Liver (tissue), 8 donors: ENCODE measurements at regions not wholly inside any gene's neighbourhood (a gene's known extent, or its start where the extent isn't known, plus 50 kb on each side); places are given as distances from the start of the nearest gene placed in this dataset.

Experiments
- DNase-seq: peaks from one replicate; pipeline ENCODE4 v3.0.0-alpha.2; 2017; ENCODE audit warnings: low spot score
- H3K27ac ChIP-seq, 2 donors: one replicate each; pipeline ENCODE4 v1.7.0; 2013; ENCODE audit warnings: inconsistent platforms in 2 of 2, low read length in 2 of 2, control low read depth in 1 of 2, low read depth in 1 of 2, mild to moderate bottlenecking in 1 of 2
- H3K27me3 ChIP-seq, 4 donors: one replicate each; pipeline versions ENCODE4 v1.6.1 to v1.7.0; 2013; ENCODE audit warnings: low read length in 3 of 4, inconsistent platforms in 1 of 4, mild to moderate bottlenecking in 1 of 4, moderate library complexity in 1 of 4; ENCODE audit not compliant: control insufficient read depth in 4 of 4, insufficient read depth in 4 of 4
- H3K36me3 ChIP-seq, 4 donors: one replicate each; pipeline versions ENCODE4 v1.6.1 to v1.7.0; 2013; ENCODE audit warnings: low read length in 3 of 4, mild to moderate bottlenecking in 3 of 4, low read depth in 1 of 4, moderate library complexity in 1 of 4; ENCODE audit not compliant: control insufficient read depth in 4 of 4, insufficient read depth in 3 of 4
- H3K4me1 ChIP-seq, 4 donors: one replicate each; pipeline versions ENCODE4 v1.6.1 to v1.7.0; 2013; ENCODE audit warnings: low read length in 3 of 4, mild to moderate bottlenecking in 3 of 4, moderate library complexity in 1 of 4; ENCODE audit not compliant: control insufficient read depth in 4 of 4, insufficient read depth in 4 of 4
- H3K4me3 ChIP-seq, 3 donors: one replicate each; pipeline versions ENCODE4 v1.6.1 to v1.7.0; 2013; ENCODE audit warnings: low read length in 3 of 3, control low read depth in 1 of 3, low read depth in 1 of 3, mild to moderate bottlenecking in 1 of 3
- H3K9ac ChIP-seq, 2 donors: one replicate each; pipeline ENCODE4 v1.7.0; 2013; ENCODE audit warnings: low read length in 2 of 2, mild to moderate bottlenecking in 2 of 2, moderate library complexity in 2 of 2, control low read depth in 1 of 2, low read depth in 1 of 2
- H3K9me3 ChIP-seq, 4 donors: one replicate each; pipeline versions ENCODE4 v1.6.1 to v1.7.0; 2013; ENCODE audit warnings: low read length in 3 of 4; ENCODE audit not compliant: control insufficient read depth in 4 of 4
- ATF3 ChIP-seq: IDR thresholded peaks from 2 replicates; pipeline ENCODE4 v1.6.1; 2016; ENCODE audit warnings: antibody characterized with exemption
- CTCF ChIP-seq: fragments of 150-350 bp; IDR thresholded peaks from 2 replicates; pipeline ENCODE4 v1.5.1; 2017; ENCODE audit warnings: improper control_type of control experiment, low read depth, low read length; ENCODE audit not compliant: missing input control
- EGR1 ChIP-seq, 2 donors: IDR thresholded peaks; 2 replicates each; pipeline ENCODE4 v1.6.1; 2016 to 2018; ENCODE audit warnings: antibody characterized with exemption in 2 of 2, low read depth in 2 of 2
- FOXA1 ChIP-seq: IDR thresholded peaks from 2 replicates; pipeline ENCODE4 v1.6.1; 2016; ENCODE audit warnings: antibody characterized with exemption
- FOXA2 ChIP-seq: IDR thresholded peaks from 2 replicates; pipeline ENCODE4 v1.6.1; 2016; ENCODE audit warnings: antibody characterized with exemption
- GABPA ChIP-seq, 2 donors: IDR thresholded peaks in 1 of 2; conservative IDR thresholded peaks in 1 of 2; 2 replicates each; pipeline ENCODE4 v1.6.1; 2016; ENCODE audit warnings: antibody characterized with exemption in 2 of 2, mild to moderate bottlenecking in 1 of 2, moderate library complexity in 1 of 2
- HNF4A ChIP-seq, 2 donors: conservative IDR thresholded peaks; 2 replicates each; pipeline ENCODE4 v1.6.1; 2016; ENCODE audit warnings: antibody characterized with exemption in 2 of 2, mild to moderate bottlenecking in 2 of 2
- HNF4G ChIP-seq: IDR thresholded peaks from 2 replicates; pipeline ENCODE4 v1.6.1; 2016; ENCODE audit warnings: antibody characterized with exemption
- JUND ChIP-seq, 2 donors: IDR thresholded peaks; 2 replicates each; pipeline ENCODE4 v1.6.1; 2016; ENCODE audit warnings: antibody characterized with exemption in 2 of 2
- NR2F2 ChIP-seq: IDR thresholded peaks from 2 replicates; pipeline ENCODE4 v1.6.1; 2016; ENCODE audit warnings: antibody characterized with exemption
- RAD21 ChIP-seq, 2 donors: IDR thresholded peaks; 2 replicates each; pipeline ENCODE4 v1.6.1; 2016; ENCODE audit warnings: antibody characterized with exemption in 2 of 2, mild to moderate bottlenecking in 2 of 2
- RXRA ChIP-seq, 2 donors: IDR thresholded peaks; 2 replicates each; pipeline ENCODE4 v1.6.1; 2017 to 2018; ENCODE audit warnings: antibody characterized with exemption in 2 of 2, mild to moderate bottlenecking in 1 of 2
- SP1 ChIP-seq: IDR thresholded peaks from 2 replicates; pipeline ENCODE4 v1.6.1; 2018; ENCODE audit warnings: antibody characterized with exemption, mild to moderate bottlenecking
- TAF1 ChIP-seq: conservative IDR thresholded peaks from 2 replicates; pipeline ENCODE4 v1.6.1; 2016; ENCODE audit warnings: antibody characterized with exemption, mild to moderate bottlenecking
- YY1 ChIP-seq: IDR thresholded peaks from 2 replicates; pipeline ENCODE4 v1.6.1; 2016; ENCODE audit warnings: antibody characterized with exemption, mild to moderate bottlenecking
- WGBS: extraction: QIAGEN DNeasy Blood & Tissue Kit; methylation state at CpG from one replicate; pipeline ENCODE4 v1.1.7; 2013; 5-methylcytosine and 5-hydroxymethylcytosine counted together
- TF ChIP-seq, protein P1 (sequence below): IDR thresholded peaks from 2 replicates; pipeline ENCODE4 v1.6.1; 2016; ENCODE audit warnings: antibody characterized with exemption, mild to moderate bottlenecking
- TF ChIP-seq, protein P2 (sequence below): IDR thresholded peaks from 2 replicates; pipeline ENCODE4 v1.6.1; 2016; ENCODE audit warnings: antibody characterized with exemption
- TF ChIP-seq, protein P3 (sequence below): IDR thresholded peaks from 2 replicates; pipeline ENCODE4 v1.6.1; 2016; ENCODE audit warnings: antibody characterized with exemption
- donor health status: healthy.
- donor health status: healthy.
- donor health status: healthy.
- donor health status: healthy.
- donor health status: healthy.

DNA sequence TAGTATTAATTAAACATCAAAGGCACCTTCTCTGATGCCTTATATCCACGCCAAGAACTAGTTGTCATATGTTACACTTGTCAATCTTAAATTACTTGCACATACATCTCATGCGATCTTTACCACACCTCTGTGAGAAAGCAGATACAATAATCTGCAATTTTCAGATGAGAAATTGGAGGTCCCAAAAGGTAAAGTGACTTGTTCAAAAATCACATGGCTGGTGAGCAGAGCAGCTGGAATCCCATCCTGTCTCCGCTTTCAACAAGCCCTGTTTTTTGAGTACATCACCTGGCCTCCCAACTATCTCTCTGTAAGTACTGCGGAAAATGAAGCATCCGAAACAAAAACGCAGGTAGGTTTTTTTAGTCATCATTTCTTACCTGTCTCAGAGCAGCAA is 203.4 kb upstream of the FOXN3 start:
- Histone ChIP-seq H3K4me3 (no peak overlapping the region), H3K27me3 (no peaks in the 10 kb centered on the region), H3K36me3 (no peaks in the 10 kb centered on the region), H3K9ac (no peak overlapping the region), H3K27ac (no peak overlapping the region), H3K9me3 (no peaks in the 10 kb centered on the region), H3K4me1 (peaks cover 0 to 24% (median 11%) of the 10 kb centered on the region in 4 donors)
- 94% methylated on average over 6 of the region's 6 CpGs for WGBS
- TF ChIP-seq ATF3 (no peak), RAD21 (IDR thresholded peaks at IDR 0.05) (no peak), EGR1 (IDR thresholded peaks at IDR 0.05; ENCODE audit: low read depth in 2 of 2) (no peak), CTCF (no peak), GABPA (IDR thresholded peaks at IDR 0.05 in 1 of 2, conservative IDR thresholded peaks at IDR 0.05 in 1 of 2) (no peak), RXRA (IDR thresholded peaks at IDR 0.05) (no peak), SP1 (no peak), JUND (IDR thresholded peaks at IDR 0.05) (no peak), TAF1 (no peak), FOXA1 (no peak), NR2F2 (no peak), YY1 (no peak), HNF4A (conservative IDR thresholded peaks at IDR 0.05) (no peak), HNF4G (no peak), FOXA2 (no peak)
- TF ChIP-seq, protein P1, sequence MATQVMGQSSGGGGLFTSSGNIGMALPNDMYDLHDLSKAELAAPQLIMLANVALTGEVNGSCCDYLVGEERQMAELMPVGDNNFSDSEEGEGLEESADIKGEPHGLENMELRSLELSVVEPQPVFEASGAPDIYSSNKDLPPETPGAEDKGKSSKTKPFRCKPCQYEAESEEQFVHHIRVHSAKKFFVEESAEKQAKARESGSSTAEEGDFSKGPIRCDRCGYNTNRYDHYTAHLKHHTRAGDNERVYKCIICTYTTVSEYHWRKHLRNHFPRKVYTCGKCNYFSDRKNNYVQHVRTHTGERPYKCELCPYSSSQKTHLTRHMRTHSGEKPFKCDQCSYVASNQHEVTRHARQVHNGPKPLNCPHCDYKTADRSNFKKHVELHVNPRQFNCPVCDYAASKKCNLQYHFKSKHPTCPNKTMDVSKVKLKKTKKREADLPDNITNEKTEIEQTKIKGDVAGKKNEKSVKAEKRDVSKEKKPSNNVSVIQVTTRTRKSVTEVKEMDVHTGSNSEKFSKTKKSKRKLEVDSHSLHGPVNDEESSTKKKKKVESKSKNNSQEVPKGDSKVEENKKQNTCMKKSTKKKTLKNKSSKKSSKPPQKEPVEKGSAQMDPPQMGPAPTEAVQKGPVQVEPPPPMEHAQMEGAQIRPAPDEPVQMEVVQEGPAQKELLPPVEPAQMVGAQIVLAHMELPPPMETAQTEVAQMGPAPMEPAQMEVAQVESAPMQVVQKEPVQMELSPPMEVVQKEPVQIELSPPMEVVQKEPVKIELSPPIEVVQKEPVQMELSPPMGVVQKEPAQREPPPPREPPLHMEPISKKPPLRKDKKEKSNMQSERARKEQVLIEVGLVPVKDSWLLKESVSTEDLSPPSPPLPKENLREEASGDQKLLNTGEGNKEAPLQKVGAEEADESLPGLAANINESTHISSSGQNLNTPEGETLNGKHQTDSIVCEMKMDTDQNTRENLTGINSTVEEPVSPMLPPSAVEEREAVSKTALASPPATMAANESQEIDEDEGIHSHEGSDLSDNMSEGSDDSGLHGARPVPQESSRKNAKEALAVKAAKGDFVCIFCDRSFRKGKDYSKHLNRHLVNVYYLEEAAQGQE, result no peak
- TF ChIP-seq, protein P2, sequence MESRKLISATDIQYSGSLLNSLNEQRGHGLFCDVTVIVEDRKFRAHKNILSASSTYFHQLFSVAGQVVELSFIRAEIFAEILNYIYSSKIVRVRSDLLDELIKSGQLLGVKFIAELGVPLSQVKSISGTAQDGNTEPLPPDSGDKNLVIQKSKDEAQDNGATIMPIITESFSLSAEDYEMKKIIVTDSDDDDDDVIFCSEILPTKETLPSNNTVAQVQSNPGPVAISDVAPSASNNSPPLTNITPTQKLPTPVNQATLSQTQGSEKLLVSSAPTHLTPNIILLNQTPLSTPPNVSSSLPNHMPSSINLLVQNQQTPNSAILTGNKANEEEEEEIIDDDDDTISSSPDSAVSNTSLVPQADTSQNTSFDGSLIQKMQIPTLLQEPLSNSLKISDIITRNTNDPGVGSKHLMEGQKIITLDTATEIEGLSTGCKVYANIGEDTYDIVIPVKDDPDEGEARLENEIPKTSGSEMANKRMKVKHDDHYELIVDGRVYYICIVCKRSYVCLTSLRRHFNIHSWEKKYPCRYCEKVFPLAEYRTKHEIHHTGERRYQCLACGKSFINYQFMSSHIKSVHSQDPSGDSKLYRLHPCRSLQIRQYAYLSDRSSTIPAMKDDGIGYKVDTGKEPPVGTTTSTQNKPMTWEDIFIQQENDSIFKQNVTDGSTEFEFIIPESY, result no peak
- TF ChIP-seq, protein P3, sequence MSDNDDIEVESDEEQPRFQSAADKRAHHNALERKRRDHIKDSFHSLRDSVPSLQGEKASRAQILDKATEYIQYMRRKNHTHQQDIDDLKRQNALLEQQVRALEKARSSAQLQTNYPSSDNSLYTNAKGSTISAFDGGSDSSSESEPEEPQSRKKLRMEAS, result no peak
- DNase-seq, result no peak
